HFF-Myc (cell line): ENCODE measurements at regions not wholly inside any gene's neighbourhood (a gene's known extent, or its start where the extent isn't known, plus 50 kb on each side); places are given as distances from the start of the nearest gene placed in this dataset.

Experiments used
- DNase-seq: peaks from one replicate; pipeline ENCODE4 v3.0.0-alpha.2; 2011; ENCODE audit warnings: low read depth; ENCODE audit errors: extremely low read depth
- H3K4me3 ChIP-seq: replicated peaks from 2 replicates; pipeline ENCODE4 v1.5.1; 2011; ENCODE audit warnings: low read depth, mild to moderate bottlenecking, control low read depth, low read length
- CTCF ChIP-seq: IDR thresholded peaks from 2 replicates; pipeline ENCODE4 v1.5.1; 2012; ENCODE audit warnings: mild to moderate bottlenecking, low read depth, low read length, control low read depth; ENCODE audit errors: missing control alignments

GRCh38 chr5:7955476-7955875 is 86.5 kb downstream of the MTRR start:
- no peak for TF ChIP-seq CTCF
- DNase-seq: no peak
- H3K4me3 ChIP-seq: no peak overlapping the region

DNA sequence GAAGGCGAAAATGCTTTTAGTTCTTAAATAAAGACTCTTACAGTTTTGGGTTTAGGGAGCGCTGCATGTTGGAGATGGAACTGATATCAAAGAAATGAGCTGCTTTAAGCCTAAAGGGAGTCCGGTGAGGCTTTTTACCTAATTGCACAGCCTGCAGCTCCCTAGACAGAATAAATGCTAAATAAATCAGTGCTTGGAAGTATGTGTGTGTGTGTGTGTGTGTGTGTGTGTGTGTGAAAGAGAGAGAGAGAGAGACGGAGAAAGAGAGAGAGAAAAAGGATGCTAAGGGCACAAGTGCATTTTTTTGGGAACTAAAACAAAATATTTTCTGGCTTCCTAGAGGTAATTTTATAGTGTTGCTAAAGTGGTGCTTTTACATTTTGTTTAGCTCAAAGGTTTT is 88.4 kb downstream of the MTRR start:
- H3K4me3 ChIP-seq: no peak overlapping the region
- DNase-seq: no peak
- no peak for TF ChIP-seq CTCF

DNA sequence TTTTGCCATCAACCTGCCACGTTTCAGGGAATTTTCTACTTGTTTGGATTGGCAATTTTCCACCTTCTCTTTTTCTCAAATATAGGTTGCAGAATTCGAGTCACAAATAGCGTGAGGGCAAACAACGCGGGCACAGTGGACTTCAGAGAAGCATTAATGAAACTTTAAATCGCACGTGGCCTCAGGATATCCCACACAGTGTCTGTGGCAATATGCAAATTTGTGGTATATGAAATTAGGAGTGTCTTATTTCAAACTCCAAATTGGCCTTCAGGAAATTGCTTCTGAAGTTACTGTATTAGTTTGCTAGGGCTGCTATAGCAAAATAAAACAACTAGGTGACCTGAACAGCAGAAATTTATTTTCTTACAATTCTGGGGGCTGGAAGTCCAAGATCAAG is 91.2 kb downstream of the MTRR start:
- no peak for TF ChIP-seq CTCF
- no peak overlapping the region for H3K4me3 ChIP-seq
- no peak for DNase-seq

GRCh38 chr5:7961540-7961939 is 92.6 kb downstream of the MTRR start:
- DNase-seq: no peak
- H3K4me3 ChIP-seq: no peak overlapping the region
- TF ChIP-seq CTCF: no peak

DNA sequence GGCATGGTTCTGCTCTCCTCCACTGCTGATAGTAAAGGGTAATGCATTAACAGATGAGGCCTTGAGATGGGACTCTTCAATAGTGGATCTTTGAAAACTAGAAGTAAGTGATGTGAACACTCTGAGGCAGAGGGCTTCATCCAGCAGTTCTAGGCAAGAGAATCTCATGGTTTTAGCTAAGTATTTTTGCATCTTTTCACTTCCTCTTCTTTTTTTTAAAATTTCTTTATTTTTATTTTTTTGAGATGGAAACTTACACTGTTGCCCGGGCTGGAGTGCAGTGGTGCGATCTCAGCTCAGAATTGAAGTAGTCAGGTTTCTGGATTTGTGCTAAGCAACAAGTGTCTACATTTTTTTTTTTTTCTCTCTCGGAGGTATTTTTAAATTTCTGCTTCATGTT is 101.9 kb downstream of the MTRR start:
- no peak overlapping the region for H3K4me3 ChIP-seq
- DNase-seq: no peak
- TF ChIP-seq CTCF: no peak

DNA sequence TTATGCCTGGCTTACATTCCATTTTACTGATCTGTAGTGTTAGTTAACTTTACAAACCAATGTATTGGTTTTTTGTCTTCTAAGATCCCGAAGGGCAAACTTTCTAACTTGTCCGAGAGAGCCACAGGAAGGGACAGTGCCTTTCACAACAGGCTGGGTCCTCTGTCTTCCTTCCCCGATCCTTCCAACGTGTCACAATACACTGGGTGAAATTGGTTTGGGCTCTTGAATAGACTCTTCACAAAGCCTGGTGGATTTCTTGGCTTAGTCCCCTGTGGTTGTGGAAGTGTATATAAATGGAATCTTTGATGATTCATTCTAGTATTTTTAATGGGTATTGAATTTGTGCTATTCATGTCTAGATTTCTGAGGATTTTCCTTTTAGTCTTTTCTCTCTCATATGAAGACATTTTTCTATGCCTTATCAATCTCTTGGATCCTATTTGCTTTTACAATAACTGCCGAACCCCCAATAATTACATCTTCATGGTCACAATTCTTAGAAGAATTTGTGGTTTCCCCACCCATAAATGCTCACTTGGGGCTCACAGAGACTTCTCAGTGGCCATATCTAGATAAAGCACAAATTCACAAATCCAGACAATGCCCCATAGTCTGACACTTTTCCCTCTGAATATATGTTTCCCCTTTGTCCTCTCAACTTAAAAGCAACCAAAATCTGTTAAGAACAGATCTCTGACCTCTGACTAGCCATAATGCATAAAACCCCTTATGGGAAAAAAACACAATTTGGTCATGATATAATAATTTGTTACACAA is 107.7 kb downstream of the MTRR start:
- H3K4me3 ChIP-seq: no peak overlapping the region
- no peak for TF ChIP-seq CTCF
- no peak for DNase-seq

- no peak for DNase-seq
- no peak for TF ChIP-seq CTCF
- no peak overlapping the region for H3K4me3 ChIP-seq
These were observed 109.2 kb downstream of the MTRR start for GRCh38 chr5:7978114-7978513.
